Ascending aorta (tissue), 2 donors: ENCODE measurements at regions not wholly inside any gene's neighbourhood (a gene's known extent, or its start where the extent isn't known, plus 50 kb on each side); places are given as distances from the start of the nearest gene placed in this dataset.

Experiments used
- DNase-seq, 2 donors: peaks; one replicate each; pipeline ENCODE4 v3.0.0-alpha.2; 2019; ENCODE audit warnings: low spot score in 2 of 2
- H3K27ac ChIP-seq, 2 donors: fragments of 200-600 bp; sonication (generic); one replicate each; pipeline ENCODE4 v1.5.1; 2016 to 2017; ENCODE audit warnings: mild to moderate bottlenecking in 1 of 2
- H3K27me3 ChIP-seq: fragments of 200-600 bp; sonication (generic); one replicate; pipeline ENCODE4 v1.5.1; 2017
- H3K36me3 ChIP-seq, 2 donors: fragments of 200-600 bp; sonication (generic); one replicate each; pipeline ENCODE4 v1.5.1; 2016
- H3K4me1 ChIP-seq, 2 donors: fragments of 200-600 bp; sonication (generic); one replicate each; pipeline ENCODE4 v1.5.1; 2016 to 2017; ENCODE audit warnings: mild to moderate bottlenecking in 1 of 2
- H3K4me3 ChIP-seq, 2 donors: fragments of 200-600 bp; sonication (generic); one replicate each; pipeline ENCODE4 v1.5.1; 2016 to 2017; ENCODE audit warnings: mild to moderate bottlenecking in 1 of 2
- H3K9me3 ChIP-seq, 2 donors: fragments of 200-600 bp; sonication (generic); one replicate each; pipeline ENCODE4 v1.5.1; 2016
- intact Hi-C: fragments of 100-400 bp; cut with DNase I; formaldehyde crosslinking; loops from one replicate; pipeline ENCODE4 v1.15.1; 2023
- TF ChIP-seq, protein P1 (sequence below), 3 experiments: fragments of 200-600 bp in 2 of 3; fragments of 450-650 bp in 1 of 3; sonication (generic) in 2 of 3; IDR thresholded peaks; one replicate each; pipeline ENCODE4 v1.5.1; 2016 to 2019; ENCODE audit warnings: antibody characterized with exemption in 3 of 3, mild to moderate bottlenecking in 1 of 3, moderate library complexity in 1 of 3

- no peaks in the 10 kb centered on the region for H3K27me3 ChIP-seq
- intact Hi-C loops, result no loop called here
- H3K4me3 ChIP-seq, result no peak overlapping the region
- H3K27ac ChIP-seq, result no peak overlapping the region
- H3K9me3 ChIP-seq, result no peaks in the 10 kb centered on the region
- no peaks in the 10 kb centered on the region for H3K4me1 ChIP-seq
- TF ChIP-seq, protein P1, sequence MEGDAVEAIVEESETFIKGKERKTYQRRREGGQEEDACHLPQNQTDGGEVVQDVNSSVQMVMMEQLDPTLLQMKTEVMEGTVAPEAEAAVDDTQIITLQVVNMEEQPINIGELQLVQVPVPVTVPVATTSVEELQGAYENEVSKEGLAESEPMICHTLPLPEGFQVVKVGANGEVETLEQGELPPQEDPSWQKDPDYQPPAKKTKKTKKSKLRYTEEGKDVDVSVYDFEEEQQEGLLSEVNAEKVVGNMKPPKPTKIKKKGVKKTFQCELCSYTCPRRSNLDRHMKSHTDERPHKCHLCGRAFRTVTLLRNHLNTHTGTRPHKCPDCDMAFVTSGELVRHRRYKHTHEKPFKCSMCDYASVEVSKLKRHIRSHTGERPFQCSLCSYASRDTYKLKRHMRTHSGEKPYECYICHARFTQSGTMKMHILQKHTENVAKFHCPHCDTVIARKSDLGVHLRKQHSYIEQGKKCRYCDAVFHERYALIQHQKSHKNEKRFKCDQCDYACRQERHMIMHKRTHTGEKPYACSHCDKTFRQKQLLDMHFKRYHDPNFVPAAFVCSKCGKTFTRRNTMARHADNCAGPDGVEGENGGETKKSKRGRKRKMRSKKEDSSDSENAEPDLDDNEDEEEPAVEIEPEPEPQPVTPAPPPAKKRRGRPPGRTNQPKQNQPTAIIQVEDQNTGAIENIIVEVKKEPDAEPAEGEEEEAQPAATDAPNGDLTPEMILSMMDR (IDR thresholded peaks at IDR 0.05), result no peak
- H3K36me3 ChIP-seq, result no peaks in the 10 kb centered on the region
- no peak for DNase-seq
Measured at GRCh38 chr10:109689785-109690184, 233.5 kb downstream of the XPNPEP1 start.

- no peaks in the 10 kb centered on the region for H3K36me3 ChIP-seq
Measured at GRCh38 chr10:109679478-109679877, 243.8 kb downstream of the XPNPEP1 start.

DNA sequence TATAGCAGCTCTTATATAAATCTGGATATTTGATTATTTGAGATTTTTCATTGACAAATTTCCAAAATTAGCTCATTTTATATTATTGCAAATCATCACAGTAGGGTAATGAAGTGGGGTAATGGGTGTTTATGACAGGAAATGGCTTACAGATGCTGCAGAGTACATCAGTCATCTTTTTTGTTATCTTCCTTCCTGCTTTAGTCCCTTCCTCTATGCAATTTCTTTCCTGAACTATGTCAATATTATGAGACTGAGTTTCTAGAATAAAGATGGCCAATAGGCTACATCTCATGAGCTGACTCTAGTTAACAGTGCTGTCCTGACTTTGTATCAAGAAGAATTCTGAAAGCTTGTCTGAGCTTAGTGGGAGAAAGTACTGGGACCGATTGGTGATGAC is 244.5 kb downstream of the XPNPEP1 start:
- TF ChIP-seq, protein P1 (IDR thresholded peaks at IDR 0.05), result no peak
- Histone ChIP-seq H3K27me3 (no peaks in the 10 kb centered on the region), H3K4me1 (no peaks in the 10 kb centered on the region), H3K9me3 (no peaks in the 10 kb centered on the region), H3K27ac (no peak overlapping the region), H3K4me3 (no peak overlapping the region), H3K36me3 (no peaks in the 10 kb centered on the region)
- DNase-seq, result no peak
- intact Hi-C loops, result no loop called here

More at GRCh38 chr10:109679478-109679877, 243.8 kb downstream of the XPNPEP1 start:
- no peak overlapping the region for H3K4me3 ChIP-seq
- intact Hi-C loops, result no loop called here
- no peaks in the 10 kb centered on the region for H3K4me1 ChIP-seq
- TF ChIP-seq, protein P1 (IDR thresholded peaks at IDR 0.05), result no peak
- no peak overlapping the region for H3K27ac ChIP-seq
- DNase-seq, result no peak
- H3K9me3 ChIP-seq, result no peaks in the 10 kb centered on the region
- no peaks in the 10 kb centered on the region for H3K27me3 ChIP-seq

- H3K4me3 ChIP-seq, result no peak overlapping the region
- no peaks in the 10 kb centered on the region for H3K36me3 ChIP-seq
- TF ChIP-seq, protein P1 (IDR thresholded peaks at IDR 0.05), result no peak
- H3K27ac ChIP-seq, result no peak overlapping the region
- intact Hi-C loops, result no loop called here
- no peaks in the 10 kb centered on the region for H3K4me1 ChIP-seq
- DNase-seq, result no peak
- H3K27me3 ChIP-seq, result no peaks in the 10 kb centered on the region
- no peaks in the 10 kb centered on the region for H3K9me3 ChIP-seq
Measured at GRCh38 chr10:109676703-109677102, 246.6 kb downstream of the XPNPEP1 start.

GRCh38 chr10:109668703-109669102 is 254.6 kb downstream of the XPNPEP1 start:
- Histone ChIP-seq H3K9me3 (no peaks in the 10 kb centered on the region), H3K27ac (no peak overlapping the region), H3K4me3 (no peak overlapping the region), H3K27me3 (no peaks in the 10 kb centered on the region), H3K36me3 (no peaks in the 10 kb centered on the region), H3K4me1 (no peaks in the 10 kb centered on the region)
- TF ChIP-seq, protein P1 (IDR thresholded peaks at IDR 0.05), result no peak
- no peak for DNase-seq
- intact Hi-C loops, result no loop called here

DNA sequence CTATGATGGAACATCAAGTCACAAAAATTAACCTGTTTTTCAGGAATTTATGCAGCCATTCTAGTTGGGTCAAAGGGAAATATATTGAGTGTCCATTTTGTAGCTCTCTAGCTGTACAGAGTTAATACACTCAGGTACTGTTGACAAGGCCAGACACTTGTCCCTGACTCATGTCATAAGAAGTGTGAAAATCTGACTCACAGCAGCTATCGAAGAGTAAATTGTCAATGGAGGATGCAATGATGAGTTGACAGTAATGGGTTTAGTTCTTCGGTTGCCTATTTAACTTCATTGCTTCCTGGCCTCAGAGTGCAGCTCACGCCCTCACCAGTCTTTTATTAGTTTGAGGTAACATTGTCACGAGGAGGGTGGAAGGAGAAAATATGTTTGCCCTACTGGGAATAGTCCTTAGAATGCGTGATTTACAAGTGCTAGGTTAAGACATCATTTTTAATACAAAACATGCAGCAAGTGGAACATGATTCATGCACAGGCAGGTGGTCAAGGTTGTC is 255.1 kb downstream of the XPNPEP1 start:
- no peak for DNase-seq
- H3K4me3 ChIP-seq, result no peak overlapping the region
- no peaks in the 10 kb centered on the region for H3K36me3 ChIP-seq
- H3K27ac ChIP-seq, result no peak overlapping the region
- no peaks in the 10 kb centered on the region for H3K4me1 ChIP-seq
- no peaks in the 10 kb centered on the region for H3K9me3 ChIP-seq
- intact Hi-C loops, result no loop called here
- TF ChIP-seq, protein P1 (IDR thresholded peaks at IDR 0.05), result no peak
- no peaks in the 10 kb centered on the region for H3K27me3 ChIP-seq
